ENCODE measurements at regions not wholly inside any gene's neighbourhood (a gene's known extent, or its start where the extent isn't known, plus 50 kb on each side); places are given as distances from the start of the nearest gene placed in this dataset.

DNA sequence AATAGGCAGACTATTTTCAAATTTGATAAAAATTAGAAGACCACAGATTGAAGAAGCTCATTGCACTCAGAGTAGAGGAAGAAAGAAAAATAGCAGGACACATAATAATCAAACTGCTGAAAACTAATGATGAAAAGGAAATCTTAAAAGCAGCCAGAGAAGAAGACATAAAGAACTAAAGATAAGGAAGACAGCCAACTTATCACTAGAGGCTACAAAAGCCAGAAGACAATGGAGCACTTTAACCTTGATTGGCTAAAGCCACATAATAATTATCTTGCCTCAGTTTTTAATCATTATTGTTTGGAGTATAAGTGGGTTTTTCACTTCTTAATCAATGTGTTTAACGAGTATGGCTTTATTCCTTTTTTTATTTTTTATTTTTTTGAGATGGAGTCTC, 397.6 kb downstream of the RNF144B start:
- TF ChIP-seq, protein P1, sequence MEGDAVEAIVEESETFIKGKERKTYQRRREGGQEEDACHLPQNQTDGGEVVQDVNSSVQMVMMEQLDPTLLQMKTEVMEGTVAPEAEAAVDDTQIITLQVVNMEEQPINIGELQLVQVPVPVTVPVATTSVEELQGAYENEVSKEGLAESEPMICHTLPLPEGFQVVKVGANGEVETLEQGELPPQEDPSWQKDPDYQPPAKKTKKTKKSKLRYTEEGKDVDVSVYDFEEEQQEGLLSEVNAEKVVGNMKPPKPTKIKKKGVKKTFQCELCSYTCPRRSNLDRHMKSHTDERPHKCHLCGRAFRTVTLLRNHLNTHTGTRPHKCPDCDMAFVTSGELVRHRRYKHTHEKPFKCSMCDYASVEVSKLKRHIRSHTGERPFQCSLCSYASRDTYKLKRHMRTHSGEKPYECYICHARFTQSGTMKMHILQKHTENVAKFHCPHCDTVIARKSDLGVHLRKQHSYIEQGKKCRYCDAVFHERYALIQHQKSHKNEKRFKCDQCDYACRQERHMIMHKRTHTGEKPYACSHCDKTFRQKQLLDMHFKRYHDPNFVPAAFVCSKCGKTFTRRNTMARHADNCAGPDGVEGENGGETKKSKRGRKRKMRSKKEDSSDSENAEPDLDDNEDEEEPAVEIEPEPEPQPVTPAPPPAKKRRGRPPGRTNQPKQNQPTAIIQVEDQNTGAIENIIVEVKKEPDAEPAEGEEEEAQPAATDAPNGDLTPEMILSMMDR (IDR thresholded peaks at IDR 0.05; ENCODE audit: low read depth, low read length, poor library complexity, severe bottlenecking): no peak
- no peak for TF ChIP-seq EZH2phosphoT487 (IDR thresholded peaks at IDR 0.05; ENCODE audit: borderline replicate concordance, low read length)
